ENCODE measurements at regions not wholly inside any gene's neighbourhood (a gene's known extent, or its start where the extent isn't known, plus 50 kb on each side); places are given as distances from the start of the nearest gene placed in this dataset.

- no peak overlapping the region for H3K4me3 ChIP-seq (ENCODE audit: low read depth, low read length, poor library complexity, severe bottlenecking)
- no peak overlapping the region for H3K27ac ChIP-seq (ENCODE audit: low read depth, low read length, poor library complexity, severe bottlenecking)
- no peaks in the 10 kb centered on the region for H3K36me3 ChIP-seq (ENCODE audit: insufficient read depth, low read length)
- ChIA-PET POLR2A (no interaction called here), CTCF (ENCODE audit: unreplicated experiment) (no interaction called here)
- no peak overlapping the region for H3K4me2 ChIP-seq (ENCODE audit: low read length)
- H3K9me3 ChIP-seq (ENCODE audit: low read length) = no peaks in the 10 kb centered on the region
- no peak for DNase-seq (ENCODE audit: low spot score)
- H2AFZ ChIP-seq (ENCODE audit: low read length) = no peak overlapping the region
- no peak for TF ChIP-seq EZH2phosphoT487 (IDR thresholded peaks at IDR 0.05; ENCODE audit: borderline replicate concordance, low read depth, low read length)
- TF ChIP-seq, protein P1, sequence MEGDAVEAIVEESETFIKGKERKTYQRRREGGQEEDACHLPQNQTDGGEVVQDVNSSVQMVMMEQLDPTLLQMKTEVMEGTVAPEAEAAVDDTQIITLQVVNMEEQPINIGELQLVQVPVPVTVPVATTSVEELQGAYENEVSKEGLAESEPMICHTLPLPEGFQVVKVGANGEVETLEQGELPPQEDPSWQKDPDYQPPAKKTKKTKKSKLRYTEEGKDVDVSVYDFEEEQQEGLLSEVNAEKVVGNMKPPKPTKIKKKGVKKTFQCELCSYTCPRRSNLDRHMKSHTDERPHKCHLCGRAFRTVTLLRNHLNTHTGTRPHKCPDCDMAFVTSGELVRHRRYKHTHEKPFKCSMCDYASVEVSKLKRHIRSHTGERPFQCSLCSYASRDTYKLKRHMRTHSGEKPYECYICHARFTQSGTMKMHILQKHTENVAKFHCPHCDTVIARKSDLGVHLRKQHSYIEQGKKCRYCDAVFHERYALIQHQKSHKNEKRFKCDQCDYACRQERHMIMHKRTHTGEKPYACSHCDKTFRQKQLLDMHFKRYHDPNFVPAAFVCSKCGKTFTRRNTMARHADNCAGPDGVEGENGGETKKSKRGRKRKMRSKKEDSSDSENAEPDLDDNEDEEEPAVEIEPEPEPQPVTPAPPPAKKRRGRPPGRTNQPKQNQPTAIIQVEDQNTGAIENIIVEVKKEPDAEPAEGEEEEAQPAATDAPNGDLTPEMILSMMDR (conservative IDR thresholded peaks at IDR 0.05; ENCODE audit: low read length) = no peak
- no peaks in the 10 kb centered on the region for H4K20me1 ChIP-seq (ENCODE audit: insufficient read depth, low read length)
- H3K4me1 ChIP-seq (ENCODE audit: insufficient read depth, low read length, poor library complexity, severe bottlenecking) = no peaks in the 10 kb centered on the region
- H3K9me2 ChIP-seq (ENCODE audit: insufficient read depth, low read length) = no peaks in the 10 kb centered on the region
- intact Hi-C loops (cut with micrococcal nuclease; ENCODE audit: unreplicated experiment) = no loop called here
- BruUV-seq (replicated peaks) = no TSS peak
- H3K79me2 ChIP-seq (ENCODE audit: insufficient read depth, low read depth, low read length) = no peaks in the 10 kb centered on the region
Measured at GRCh38 chr13:110813646-110814624, 100.4 kb downstream of the ING1 start.

- no peak for TF ChIP-seq EZH2phosphoT487 (IDR thresholded peaks at IDR 0.05; ENCODE audit: borderline replicate concordance, low read depth, low read length)
- TF ChIP-seq, protein P1 (conservative IDR thresholded peaks at IDR 0.05; ENCODE audit: low read length) = no peak
- BruUV-seq (replicated peaks) = no TSS peak
- Histone ChIP-seq H3K4me3 (ENCODE audit: low read depth, low read length, poor library complexity, severe bottlenecking) (no peak overlapping the region), H3K9me3 (ENCODE audit: low read length) (no peaks in the 10 kb centered on the region), H3K4me1 (ENCODE audit: insufficient read depth, low read length, poor library complexity, severe bottlenecking) (no peaks in the 10 kb centered on the region), H3K4me2 (ENCODE audit: low read length) (no peak overlapping the region), H4K20me1 (ENCODE audit: insufficient read depth, low read length) (no peaks in the 10 kb centered on the region), H3K27ac (ENCODE audit: low read depth, low read length, poor library complexity, severe bottlenecking) (no peak overlapping the region), H3K79me2 (ENCODE audit: insufficient read depth, low read depth, low read length) (no peaks in the 10 kb centered on the region), H2AFZ (ENCODE audit: low read length) (no peak overlapping the region), H3K36me3 (ENCODE audit: insufficient read depth, low read length) (no peaks in the 10 kb centered on the region), H3K9me2 (ENCODE audit: insufficient read depth, low read length) (no peaks in the 10 kb centered on the region)
- ChIA-PET CTCF (ENCODE audit: unreplicated experiment) (no interaction called here), POLR2A (no interaction called here)
- intact Hi-C loops (cut with micrococcal nuclease; ENCODE audit: unreplicated experiment) = no loop called here
- no peak for DNase-seq (ENCODE audit: low spot score)
Measured at GRCh38 chr13:110815471-110816204, 99.2 kb downstream of the ANKRD10 start.
